ENCODE measurements at regions not wholly inside any gene's neighbourhood (a gene's known extent, or its start where the extent isn't known, plus 50 kb on each side); places are given as distances from the start of the nearest gene placed in this dataset.
"Not testable (repeated sequence)": the region's sequence is repeated elsewhere in the genome, so short reads cannot be mapped to it uniquely, and the experiment has no call there.

GRCh38 chrX:40530509-40530908 is 50.3 kb upstream of the ATP6AP2 start:
- DNase-seq, result no peak

- no peak for DNase-seq
These were observed 53.2 kb upstream of the ATP6AP2 start for GRCh38 chrX:40527543-40527942.

DNA sequence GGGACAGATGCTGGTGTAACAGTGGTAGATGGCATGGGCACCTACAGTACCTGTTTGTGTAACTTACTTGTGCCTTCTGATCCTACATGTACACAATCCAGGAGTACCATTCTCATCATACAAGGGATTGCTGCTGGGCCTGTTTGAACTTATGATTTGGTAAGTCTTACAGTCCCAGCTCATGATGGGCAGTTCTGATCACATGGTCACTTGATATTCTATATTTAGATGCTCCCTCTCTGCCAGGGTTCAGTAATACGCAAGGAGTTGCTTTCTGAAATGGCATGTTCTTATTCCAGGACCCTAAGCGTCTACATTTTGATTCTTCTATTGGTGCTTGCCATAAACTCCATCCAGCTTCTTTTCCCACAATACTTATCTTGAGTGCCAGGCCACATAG is 54.4 kb upstream of the ATP6AP2 start:
- DNase-seq, result no peak

DNA sequence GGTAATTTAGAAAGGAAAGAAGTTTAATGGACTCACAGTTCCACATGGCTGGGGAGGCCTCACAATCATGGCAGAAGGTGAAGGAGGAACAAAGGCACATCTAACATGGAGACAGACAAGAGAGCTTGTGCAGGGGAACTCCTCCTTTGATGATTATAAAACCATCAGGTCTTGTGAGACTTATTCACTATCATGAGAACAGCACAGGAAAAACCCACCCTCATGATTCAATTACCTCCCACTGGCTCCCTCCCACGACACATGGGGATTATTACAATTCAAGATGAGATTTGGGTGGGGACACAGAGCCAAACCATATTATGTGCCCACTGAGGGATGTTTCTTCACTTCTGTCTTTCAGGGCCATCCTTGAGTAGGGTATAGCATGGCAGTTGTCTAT is 54.9 kb upstream of the ATP6AP2 start:
- not testable (repeated sequence) for DNase-seq

GRCh38 chrX:40524423-40524822 is 56.3 kb upstream of the ATP6AP2 start:
- no peak for DNase-seq

- no peak for DNase-seq
These were observed 56.9 kb upstream of the ATP6AP2 start for GRCh38 chrX:40523852-40524251.

DNA sequence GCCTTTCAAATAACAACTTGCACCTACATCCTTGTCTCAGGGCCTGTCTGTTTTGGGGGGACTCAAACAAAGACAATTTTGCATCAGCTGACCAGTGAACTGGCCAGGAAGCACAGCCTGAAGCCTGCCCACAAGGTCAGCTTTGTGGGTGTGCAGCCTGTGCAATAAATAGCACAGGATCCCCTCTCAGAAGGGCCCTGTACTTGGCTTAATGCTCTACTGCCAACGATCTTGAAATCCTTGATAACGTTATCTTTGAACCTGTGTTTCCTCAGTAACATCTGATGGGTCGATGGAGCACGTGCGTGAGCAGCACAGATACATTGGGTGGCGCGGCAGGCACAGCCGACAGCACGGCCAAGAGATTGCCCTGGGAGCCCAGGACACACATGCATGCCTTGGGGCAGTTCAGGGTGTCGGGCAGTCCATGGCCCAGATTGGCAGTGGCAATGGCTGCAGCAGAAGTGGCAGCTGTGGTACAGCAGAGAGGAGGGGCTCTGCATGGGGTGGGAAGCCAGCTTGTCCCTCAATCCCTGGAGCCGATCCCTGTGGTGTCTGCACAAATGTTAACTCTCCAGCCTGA is 58.8 kb upstream of the ATP6AP2 start:
- DNase-seq, result no peak

DNA sequence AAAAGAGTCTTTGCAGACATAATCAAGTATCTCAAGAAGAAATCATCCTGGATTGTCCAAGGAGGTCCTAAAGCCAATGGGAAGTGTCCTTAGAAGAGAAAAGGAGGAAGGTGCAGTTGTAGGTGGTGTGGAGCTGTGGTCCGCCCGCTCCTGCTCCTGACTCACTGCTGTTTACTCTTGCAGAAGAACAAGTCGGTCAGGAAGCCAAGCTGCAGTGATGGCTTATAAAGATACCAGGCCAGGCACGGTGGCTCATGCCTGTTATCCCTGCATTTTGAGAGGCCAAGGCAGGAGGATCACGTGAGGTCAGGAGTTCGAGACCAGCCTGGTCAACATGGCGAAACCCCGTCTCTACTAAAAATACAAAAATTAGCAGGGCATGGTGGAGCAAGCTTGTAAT is 66.4 kb upstream of the ATP6AP2 start:
- DNase-seq, result no peak

- no peak for DNase-seq
These were observed 66.9 kb upstream of the ATP6AP2 start for GRCh38 chrX:40513835-40514234.

GRCh38 chrX:40513012-40513411 is 67.8 kb upstream of the ATP6AP2 start:
- DNase-seq, result no peak

GRCh38 chrX:40511258-40511657 is 69.5 kb upstream of the ATP6AP2 start:
- no peak for DNase-seq

GRCh38 chrX:40508560-40508959 is 72.2 kb upstream of the ATP6AP2 start:
- DNase-seq, result no peak

DNA sequence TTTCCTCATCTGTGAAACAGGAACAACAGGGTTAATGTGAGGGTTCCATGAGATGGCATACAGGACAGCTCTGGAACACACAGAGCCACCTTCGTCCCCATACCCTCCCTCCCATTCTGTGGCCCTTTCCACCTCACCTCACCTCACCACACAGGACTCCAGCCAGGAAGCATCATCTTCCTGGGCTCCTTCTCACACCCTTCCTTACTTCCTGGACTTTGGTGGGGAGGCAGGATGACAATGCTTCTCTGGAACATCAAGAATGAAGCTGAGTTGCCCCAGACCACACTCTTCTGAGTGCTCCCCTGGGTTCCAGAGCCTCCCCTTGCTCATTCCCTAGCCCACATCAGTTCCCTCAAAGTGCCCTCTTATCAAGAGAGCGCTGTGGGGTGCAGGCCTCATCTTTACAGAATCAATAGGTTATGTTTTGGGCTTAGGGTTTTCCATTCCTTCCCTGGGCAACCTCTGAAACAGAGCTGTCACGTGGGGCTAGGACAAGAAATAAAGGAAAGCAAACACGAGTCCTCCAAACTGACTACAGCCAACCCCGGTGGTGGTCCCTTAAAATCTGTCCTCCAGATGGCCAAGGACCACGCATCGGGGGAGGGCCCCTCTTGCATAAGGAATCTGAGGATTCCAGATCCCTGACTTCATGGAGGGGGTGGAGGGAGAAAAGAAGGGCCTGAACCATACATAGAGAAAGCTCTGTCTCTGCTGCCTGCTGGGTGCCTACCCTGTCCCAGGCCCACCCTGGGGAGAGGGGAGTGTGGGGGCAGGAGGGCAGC is 74.4 kb upstream of the ATP6AP2 start:
- no peak for DNase-seq

- no peak for DNase-seq
These were observed 75.8 kb upstream of the ATP6AP2 start for GRCh38 chrX:40504801-40505605.

DNA sequence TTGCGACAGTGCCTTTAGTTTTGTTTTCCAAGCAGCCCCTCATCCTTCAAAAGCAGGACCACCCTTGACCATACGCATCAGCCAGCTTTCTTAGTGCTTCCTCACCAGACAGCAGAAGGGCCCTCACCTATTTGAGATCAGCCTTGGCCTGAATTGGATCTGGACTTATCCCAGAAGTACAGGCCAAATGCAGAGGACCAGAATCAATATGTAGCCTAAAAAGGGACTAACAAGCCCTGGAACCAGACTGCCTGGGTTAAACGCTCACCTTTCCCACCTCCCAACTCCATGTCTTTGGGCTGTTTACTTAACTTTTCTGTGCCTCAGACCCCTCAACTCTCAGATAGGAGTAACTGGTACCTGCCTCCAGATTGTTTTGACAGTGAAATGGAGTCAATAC is 77.7 kb upstream of the ATP6AP2 start:
- no peak for DNase-seq

- no peak for DNase-seq
These were observed 78.1 kb upstream of the ATP6AP2 start for GRCh38 chrX:40502688-40503087.

DNA sequence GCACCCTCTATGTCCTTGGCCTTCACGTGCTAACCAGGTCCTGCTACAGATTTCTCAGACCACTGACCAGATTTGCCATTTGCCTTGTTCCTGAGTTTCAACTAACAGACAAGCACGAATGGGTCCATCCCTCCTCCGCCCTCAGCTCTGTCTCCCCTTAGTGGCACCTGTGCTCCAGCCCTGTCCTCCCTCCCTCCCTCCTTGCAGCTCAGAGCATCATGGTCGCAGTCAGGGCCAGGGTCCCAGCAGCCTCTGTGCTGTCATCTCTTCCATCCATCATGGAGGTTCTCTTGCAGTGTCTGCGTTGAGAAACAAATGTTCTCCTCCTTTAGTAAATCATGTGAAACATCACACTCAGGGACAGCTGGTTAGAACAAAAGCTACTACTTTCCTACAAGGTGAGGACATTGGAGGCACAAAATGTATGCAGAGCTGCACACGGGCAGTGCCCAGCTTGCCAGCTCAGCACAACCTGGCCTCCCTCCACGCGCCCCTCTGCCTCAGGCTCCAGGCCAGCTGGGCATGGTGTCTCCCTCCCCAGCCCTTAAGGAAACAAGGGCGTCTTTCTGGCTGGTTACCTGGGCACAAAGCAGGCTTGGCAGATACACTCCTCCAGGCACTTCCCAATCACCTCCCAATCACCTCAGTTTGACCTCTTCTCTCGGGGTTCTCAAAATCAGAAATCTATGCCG is 79.5 kb upstream of the ATP6AP2 start:
- DNase-seq, result no peak

DNA sequence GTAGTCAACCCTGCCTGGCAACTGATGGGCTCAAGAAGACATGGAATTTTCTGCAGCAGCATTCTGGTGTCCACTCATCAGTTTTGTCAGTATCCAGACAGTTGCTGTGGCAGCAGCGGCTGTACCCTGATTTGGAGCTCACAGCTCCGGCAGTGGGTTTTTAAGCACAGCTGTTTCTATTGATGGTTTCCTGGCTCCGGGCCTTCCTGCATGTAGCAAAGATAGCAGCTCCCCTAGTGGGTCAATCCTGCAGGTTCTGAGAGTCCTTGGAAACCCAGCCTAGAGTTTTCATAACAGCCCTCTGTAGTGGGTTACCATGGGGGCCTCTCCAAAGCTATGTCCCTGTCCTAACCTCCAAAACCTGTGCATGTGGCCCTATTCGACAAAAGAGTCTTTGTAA is 84.0 kb upstream of the ATP6AP2 start:
- DNase-seq, result no peak

- DNase-seq, result no peak
These were observed 85.1 kb upstream of the ATP6AP2 start for GRCh38 chrX:40495659-40496058.

DNA sequence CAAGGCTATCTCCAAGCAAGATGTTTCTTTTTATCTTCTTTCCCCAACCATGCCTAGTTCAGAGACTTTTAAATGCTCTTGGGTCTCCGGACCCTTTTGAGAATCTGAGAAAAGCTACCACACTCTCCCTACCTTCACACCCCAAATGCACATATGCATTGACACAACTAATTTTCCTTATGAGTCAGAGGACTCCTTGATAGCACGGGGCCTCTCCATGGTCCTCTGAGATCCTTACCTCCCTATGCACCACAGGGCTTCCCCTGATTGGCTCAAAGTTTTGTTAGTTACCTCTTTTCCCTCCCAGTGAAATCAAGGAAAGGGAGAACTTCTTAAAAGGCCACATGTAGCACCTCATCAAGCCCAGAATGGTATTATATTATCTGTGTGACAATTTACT is 86.8 kb upstream of the ATP6AP2 start:
- no peak for DNase-seq

DNA sequence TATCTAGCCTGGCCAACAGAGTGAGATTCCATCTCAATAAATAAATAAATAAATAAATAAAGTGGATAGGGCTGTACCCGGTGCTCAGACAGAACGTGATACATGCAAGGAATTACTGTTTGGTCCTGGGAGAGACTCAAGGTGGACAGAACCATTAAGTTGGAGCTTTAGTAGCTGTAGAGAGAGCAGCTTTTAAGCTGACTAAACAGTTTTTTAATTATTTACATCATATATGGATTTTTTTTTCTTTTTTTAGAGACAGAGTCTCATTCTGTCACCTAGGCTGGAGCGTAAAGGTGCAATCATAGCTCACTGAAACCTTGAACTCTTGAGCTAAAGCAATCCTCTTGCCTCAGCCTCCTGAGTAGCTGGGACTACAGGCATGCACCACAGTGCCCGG is 92.5 kb upstream of the ATP6AP2 start:
- DNase-seq, result no peak

DNA sequence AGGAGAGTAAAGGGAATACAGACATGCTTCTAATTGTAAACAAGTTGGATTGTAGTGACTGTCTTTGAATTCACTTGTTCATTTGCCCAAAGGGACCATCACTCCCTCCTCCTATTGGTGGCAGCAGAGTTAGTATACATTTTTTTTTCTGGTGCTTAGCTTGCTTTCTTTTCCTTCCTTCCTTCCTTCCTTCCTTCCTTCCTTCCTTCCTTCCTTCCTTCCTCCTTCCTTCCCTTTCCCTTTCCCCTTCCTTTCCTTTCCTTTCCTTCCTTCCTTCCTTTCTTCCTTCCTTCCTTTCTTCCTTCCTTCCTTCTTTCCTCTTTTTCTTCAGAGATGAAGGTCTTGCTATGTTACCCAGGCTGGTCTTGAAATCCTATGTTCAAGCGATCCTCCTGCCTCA is 94.8 kb upstream of the ATP6AP2 start:
- DNase-seq, result no peak

DNA sequence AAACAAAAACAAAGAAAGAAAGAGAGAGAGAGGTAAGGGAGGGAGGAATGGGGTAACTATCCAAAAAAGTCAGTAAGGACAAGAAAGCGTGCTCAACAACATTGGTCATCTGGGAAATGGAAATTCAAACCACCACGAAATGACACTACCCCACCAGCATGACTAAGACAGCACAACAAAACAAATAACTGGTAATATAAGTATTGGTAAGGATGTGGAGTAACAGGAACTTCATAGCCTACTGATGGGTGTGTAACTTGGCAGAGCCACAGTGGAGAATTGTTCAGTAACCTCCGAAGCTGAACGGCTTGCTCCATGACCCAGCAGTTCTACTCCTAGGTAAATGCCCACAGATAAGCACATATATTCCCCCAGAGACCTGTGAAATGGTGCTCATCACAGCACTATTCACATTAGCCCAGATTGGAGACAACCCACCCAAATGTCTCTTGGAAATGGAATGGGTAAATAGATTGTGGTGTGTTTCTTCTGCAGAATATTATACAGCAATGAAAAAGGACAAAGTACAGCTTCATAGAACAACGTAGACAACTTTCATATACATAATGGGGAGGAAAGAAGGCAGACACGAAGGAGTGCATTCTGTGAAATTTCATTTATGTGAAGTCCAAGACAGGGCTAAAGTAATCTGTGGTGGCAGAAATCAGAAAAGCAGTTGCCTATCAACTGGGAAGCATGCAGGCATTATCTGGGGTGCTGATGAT is 95.5 kb upstream of the ATP6AP2 start:
- no peak for DNase-seq

All from activated T-cell treated with anti-CD3 and anti-CD28 coated beads, Interleukin-2, amount 50 U/mL, for 1 hour (primary cell).